ENCODE measurements at regions not wholly inside any gene's neighbourhood (a gene's known extent, or its start where the extent isn't known, plus 50 kb on each side); places are given as distances from the start of the nearest gene placed in this dataset.

GRCh38 chr10:3484306-3485056 lies 300.5 kb downstream of the KLF6 start:
- Mint-ChIP-seq H3K4me3 (peak overlapping the region in 2 of 5 donors; percentile 46 to 62), H3K4me1 (peaks cover 12% of the 10 kb centered on the region in 2 donors), H3K27ac (no peak overlapping the region), H3K9me3 (peaks cover 0 to 5% (median 0%) of the 10 kb centered on the region in 6 donors), H3K36me3 (no peaks in the 10 kb centered on the region), H3K27me3 (ENCODE audit: low read depth in 3 of 3) (peaks cover 0 to 6% (median 3%) of the 10 kb centered on the region in 3 donors)
- no peak for DNase-seq

GRCh38 chr10:3482200-3482993 lies 302.6 kb downstream of the KLF6 start:
- H3K27me3 Mint-ChIP-seq (ENCODE audit: low read depth in 3 of 3), result peaks cover 0 to 6% (median 2%) of the 10 kb centered on the region in 3 donors
- no peak overlapping the region for H3K4me3 Mint-ChIP-seq
- H3K9me3 Mint-ChIP-seq, result no peaks in the 10 kb centered on the region
- peaks cover 12% of the 10 kb centered on the region in 2 donors for H3K4me1 Mint-ChIP-seq
- H3K36me3 Mint-ChIP-seq, result no peaks in the 10 kb centered on the region
- no peak for DNase-seq
- H3K27ac Mint-ChIP-seq, result no peak overlapping the region

- Mint-ChIP-seq H3K4me1 (peaks cover 12% of the 10 kb centered on the region in 2 donors), H3K36me3 (no peaks in the 10 kb centered on the region), H3K27me3 (ENCODE audit: low read depth in 3 of 3) (peaks cover 2 to 6% (median 3%) of the 10 kb centered on the region in 3 donors), H3K4me3 (no peak overlapping the region), H3K27ac (no peak overlapping the region), H3K9me3 (no peaks in the 10 kb centered on the region)
- no peak for DNase-seq
Observed at GRCh38 chr10:3481496-3481895, 303.5 kb downstream of the KLF6 start.

GRCh38 chr10:3480990-3481315 lies 304.1 kb downstream of the KLF6 start:
- H3K36me3 Mint-ChIP-seq, result no peaks in the 10 kb centered on the region
- no peaks in the 10 kb centered on the region for H3K9me3 Mint-ChIP-seq
- no peak for DNase-seq
- H3K27me3 Mint-ChIP-seq (ENCODE audit: low read depth in 3 of 3), result peaks cover 2 to 7% (median 3%) of the 10 kb centered on the region in 3 donors
- H3K4me3 Mint-ChIP-seq, result no peak overlapping the region
- H3K4me1 Mint-ChIP-seq, result peaks cover 12% of the 10 kb centered on the region in 2 donors
- no peak overlapping the region for H3K27ac Mint-ChIP-seq

GRCh38 chr10:3480281-3480989 lies 304.6 kb downstream of the KLF6 start:
- Mint-ChIP-seq H3K27me3 (ENCODE audit: low read depth in 3 of 3) (peaks cover 2 to 9% (median 3%) of the 10 kb centered on the region in 3 donors), H3K27ac (no peak overlapping the region), H3K4me3 (no peak overlapping the region), H3K36me3 (no peaks in the 10 kb centered on the region), H3K9me3 (no peaks in the 10 kb centered on the region), H3K4me1 (peaks cover 8 to 9% of the 10 kb centered on the region in 2 donors)
- no peak for DNase-seq

- no peaks in the 10 kb centered on the region for H3K36me3 Mint-ChIP-seq
- H3K9me3 Mint-ChIP-seq, result no peaks in the 10 kb centered on the region
- no peak overlapping the region for H3K4me3 Mint-ChIP-seq
- no peak overlapping the region for H3K27ac Mint-ChIP-seq
- H3K4me1 Mint-ChIP-seq, result peaks cover under 1 to 3% of the 10 kb centered on the region in 2 donors
- no peak for DNase-seq
- peaks cover 2 to 8% (median 6%) of the 10 kb centered on the region in 3 donors for H3K27me3 Mint-ChIP-seq (ENCODE audit: low read depth in 3 of 3)
Observed at GRCh38 chr10:3478632-3479240, 306.2 kb upstream of the PITRM1 start.

GRCh38 chr10:3478153-3478552 lies 305.6 kb upstream of the PITRM1 start:
- no peak for DNase-seq
- H3K4me1 Mint-ChIP-seq, result peaks cover 6 to 8% of the 10 kb centered on the region in 2 donors
- no peak overlapping the region for H3K27ac Mint-ChIP-seq
- H3K9me3 Mint-ChIP-seq, result no peaks in the 10 kb centered on the region
- no peak overlapping the region for H3K4me3 Mint-ChIP-seq
- H3K36me3 Mint-ChIP-seq, result no peaks in the 10 kb centered on the region
- peaks cover 2 to 8% (median 6%) of the 10 kb centered on the region in 3 donors for H3K27me3 Mint-ChIP-seq (ENCODE audit: low read depth in 3 of 3)

GRCh38 chr10:3477683-3478082 lies 305.1 kb upstream of the PITRM1 start:
- Mint-ChIP-seq H3K36me3 (no peaks in the 10 kb centered on the region), H3K27ac (no peak overlapping the region), H3K27me3 (ENCODE audit: low read depth in 3 of 3) (peaks cover 5 to 8% (median 6%) of the 10 kb centered on the region in 3 donors), H3K4me1 (peaks cover 10 to 12% of the 10 kb centered on the region in 2 donors), H3K9me3 (no peaks in the 10 kb centered on the region), H3K4me3 (no peak overlapping the region)
- no peak for DNase-seq

GRCh38 chr10:3476640-3477448 lies 304.3 kb upstream of the PITRM1 start:
- H3K27ac Mint-ChIP-seq, result no peak overlapping the region
- H3K4me1 Mint-ChIP-seq, result peaks cover 19 to 21% of the 10 kb centered on the region in 2 donors
- no peak overlapping the region for H3K4me3 Mint-ChIP-seq
- no peaks in the 10 kb centered on the region for H3K36me3 Mint-ChIP-seq
- peaks cover 5 to 8% (median 6%) of the 10 kb centered on the region in 3 donors for H3K27me3 Mint-ChIP-seq (ENCODE audit: low read depth in 3 of 3)
- no peak for DNase-seq
- no peaks in the 10 kb centered on the region for H3K9me3 Mint-ChIP-seq

GRCh38 chr10:3476186-3476585 lies 303.6 kb upstream of the PITRM1 start:
- no peaks in the 10 kb centered on the region for H3K9me3 Mint-ChIP-seq
- H3K36me3 Mint-ChIP-seq, result no peaks in the 10 kb centered on the region
- no peak overlapping the region for H3K27ac Mint-ChIP-seq
- no peak overlapping the region for H3K4me3 Mint-ChIP-seq
- DNase-seq, result no peak
- H3K4me1 Mint-ChIP-seq, result peaks cover 23 to 24% of the 10 kb centered on the region in 2 donors
- H3K27me3 Mint-ChIP-seq (ENCODE audit: low read depth in 3 of 3), result peaks cover 5 to 8% (median 6%) of the 10 kb centered on the region in 3 donors

- Mint-ChIP-seq H3K4me3 (no peak overlapping the region), H3K9me3 (no peaks in the 10 kb centered on the region), H3K4me1 (peaks cover 23 to 24% of the 10 kb centered on the region in 2 donors), H3K27me3 (ENCODE audit: low read depth in 3 of 3) (peaks cover 5 to 8% (median 8%) of the 10 kb centered on the region in 3 donors), H3K27ac (no peak overlapping the region), H3K36me3 (no peaks in the 10 kb centered on the region)
- no peak for DNase-seq
Observed at GRCh38 chr10:3475367-3475766, 302.8 kb upstream of the PITRM1 start.

- DNase-seq, result no peak
- Mint-ChIP-seq H3K9me3 (no peaks in the 10 kb centered on the region), H3K4me1 (peaks cover 23 to 24% of the 10 kb centered on the region in 2 donors), H3K4me3 (no peak overlapping the region), H3K27ac (no peak overlapping the region), H3K36me3 (no peaks in the 10 kb centered on the region), H3K27me3 (ENCODE audit: low read depth in 3 of 3) (peaks cover 5 to 13% (median 8%) of the 10 kb centered on the region in 3 donors)
Observed at GRCh38 chr10:3474266-3474665, 301.7 kb upstream of the PITRM1 start.

- Mint-ChIP-seq H3K36me3 (no peaks in the 10 kb centered on the region), H3K4me1 (peaks cover 27 to 29% of the 10 kb centered on the region in 2 donors), H3K4me3 (peak overlapping the region; percentile 83 to 92 (median 87)), H3K27ac (no peak overlapping the region), H3K9me3 (no peaks in the 10 kb centered on the region), H3K27me3 (ENCODE audit: low read depth in 3 of 3) (peaks cover 5 to 19% (median 12%) of the 10 kb centered on the region in 3 donors)
- peak in 1 of 3 donors; percentile 6 for DNase-seq
Observed at GRCh38 chr10:3473271-3473670, 300.7 kb upstream of the PITRM1 start.

All from immature natural killer cell (primary cell).